C4-2B (cell line): ENCODE measurements at regions not wholly inside any gene's neighbourhood (a gene's known extent, or its start where the extent isn't known, plus 50 kb on each side); places are given as distances from the start of the nearest gene placed in this dataset.

ENCODE experiments used
- CTCF ChIP-seq: fragments of 450-650 bp; conservative IDR thresholded peaks from 2 replicates; pipeline ENCODE4 v1.5.1; 2017; ENCODE audit warnings: mild to moderate bottlenecking
- ZFX ChIP-seq: fragments of 450-650 bp; IDR thresholded peaks from 2 replicates; pipeline ENCODE4 v1.6.1; 2017

GRCh38 chr2:215796140-215796855 lies 217.1 kb downstream of the MREG start:
- TF ChIP-seq CTCF (no peak), ZFX (no peak)
